ENCODE measurements at regions not wholly inside any gene's neighbourhood (a gene's known extent, or its start where the extent isn't known, plus 50 kb on each side); places are given as distances from the start of the nearest gene placed in this dataset.

DNA sequence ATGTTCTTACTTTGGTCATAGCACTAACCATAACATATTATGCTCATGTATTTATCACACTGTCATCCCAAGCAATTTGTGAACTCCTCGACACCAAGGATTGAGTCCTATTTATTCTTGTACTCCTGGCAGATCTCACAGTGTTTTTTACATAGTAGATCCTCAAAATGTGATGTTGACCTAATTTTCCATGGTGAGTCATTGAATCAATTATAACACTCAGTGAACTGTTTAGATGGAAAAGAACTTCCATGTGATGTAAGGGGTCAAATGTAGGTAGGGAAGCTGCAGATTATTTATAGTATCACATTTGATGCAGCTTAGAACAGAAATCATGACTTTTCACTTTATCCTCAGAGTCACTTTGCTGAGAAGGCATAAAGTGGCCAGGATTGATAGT is 281.9 kb upstream of the ADAMTS5 start:
- TF ChIP-seq, protein P1, sequence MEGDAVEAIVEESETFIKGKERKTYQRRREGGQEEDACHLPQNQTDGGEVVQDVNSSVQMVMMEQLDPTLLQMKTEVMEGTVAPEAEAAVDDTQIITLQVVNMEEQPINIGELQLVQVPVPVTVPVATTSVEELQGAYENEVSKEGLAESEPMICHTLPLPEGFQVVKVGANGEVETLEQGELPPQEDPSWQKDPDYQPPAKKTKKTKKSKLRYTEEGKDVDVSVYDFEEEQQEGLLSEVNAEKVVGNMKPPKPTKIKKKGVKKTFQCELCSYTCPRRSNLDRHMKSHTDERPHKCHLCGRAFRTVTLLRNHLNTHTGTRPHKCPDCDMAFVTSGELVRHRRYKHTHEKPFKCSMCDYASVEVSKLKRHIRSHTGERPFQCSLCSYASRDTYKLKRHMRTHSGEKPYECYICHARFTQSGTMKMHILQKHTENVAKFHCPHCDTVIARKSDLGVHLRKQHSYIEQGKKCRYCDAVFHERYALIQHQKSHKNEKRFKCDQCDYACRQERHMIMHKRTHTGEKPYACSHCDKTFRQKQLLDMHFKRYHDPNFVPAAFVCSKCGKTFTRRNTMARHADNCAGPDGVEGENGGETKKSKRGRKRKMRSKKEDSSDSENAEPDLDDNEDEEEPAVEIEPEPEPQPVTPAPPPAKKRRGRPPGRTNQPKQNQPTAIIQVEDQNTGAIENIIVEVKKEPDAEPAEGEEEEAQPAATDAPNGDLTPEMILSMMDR (IDR thresholded peaks at IDR 0.05), result no peak
- no peak for TF ChIP-seq POLR2A (IDR thresholded peaks at IDR 0.05)
